HL-60 (cell line): ENCODE measurements at regions not wholly inside any gene's neighbourhood (a gene's known extent, or its start where the extent isn't known, plus 50 kb on each side); places are given as distances from the start of the nearest gene placed in this dataset.
"Not testable (repeated sequence)": the region's sequence is repeated elsewhere in the genome, so short reads cannot be mapped to it uniquely, and the experiment has no call there.

Experiments used
- DNase-seq, 2 experiments: peaks; one replicate each; pipeline ENCODE4 v3.0.0-alpha.2; 2010 to 2020; ENCODE audit warnings: low read depth in 1 of 2, low spot score in 1 of 2
- H3K27ac ChIP-seq: fragments of 250-450 bp; sonication (Bioruptor Pico); replicated peaks from 2 replicates; pipeline ENCODE4 v1.5.1; 2020; ENCODE audit warnings: mild to moderate bottlenecking, moderate library complexity
- H3K27me3 ChIP-seq: fragments of 250-450 bp; sonication (Bioruptor Pico); 2 replicates; pipeline ENCODE4 v1.5.1; 2021; ENCODE audit warnings: mild to moderate bottlenecking, moderate library complexity; ENCODE audit not compliant: insufficient read depth, poor library complexity, severe bottlenecking
- H3K4me3 ChIP-seq: replicated peaks from 2 replicates; pipeline ENCODE4 v1.5.1; 2011; ENCODE audit warnings: mild to moderate bottlenecking, control low read depth, low read length; ENCODE audit not compliant: insufficient read depth
- GABPA ChIP-seq: IDR thresholded peaks from 2 replicates; pipeline ENCODE4 v1.6.1; 2012; ENCODE audit warnings: low read depth
- POLR2AphosphoS5 ChIP-seq: IDR thresholded peaks from 2 replicates; pipeline ENCODE4 v1.6.1; 2012; ENCODE audit warnings: low read depth
- SPI1 ChIP-seq: IDR thresholded peaks from 2 replicates; pipeline ENCODE4 v1.6.1; 2012; ENCODE audit warnings: low read depth, mild to moderate bottlenecking, borderline replicate concordance
- TF ChIP-seq, protein P1 (sequence below): IDR thresholded peaks from one replicate; pipeline ENCODE4 v1.5.1; 2011; ENCODE audit warnings: low read length, control low read depth, inconsistent platforms; ENCODE audit not compliant: insufficient read depth
- TF ChIP-seq, protein P2 (sequence below): IDR thresholded peaks from 2 replicates; pipeline ENCODE4 v1.6.1; 2012; ENCODE audit warnings: low read depth; ENCODE audit not compliant: insufficient replicate concordance

GRCh38 chr15:47039225-47039624 lies 678.1 kb upstream of the SEMA6D start:
- DNase-seq: no peak
- TF ChIP-seq, protein P1, sequence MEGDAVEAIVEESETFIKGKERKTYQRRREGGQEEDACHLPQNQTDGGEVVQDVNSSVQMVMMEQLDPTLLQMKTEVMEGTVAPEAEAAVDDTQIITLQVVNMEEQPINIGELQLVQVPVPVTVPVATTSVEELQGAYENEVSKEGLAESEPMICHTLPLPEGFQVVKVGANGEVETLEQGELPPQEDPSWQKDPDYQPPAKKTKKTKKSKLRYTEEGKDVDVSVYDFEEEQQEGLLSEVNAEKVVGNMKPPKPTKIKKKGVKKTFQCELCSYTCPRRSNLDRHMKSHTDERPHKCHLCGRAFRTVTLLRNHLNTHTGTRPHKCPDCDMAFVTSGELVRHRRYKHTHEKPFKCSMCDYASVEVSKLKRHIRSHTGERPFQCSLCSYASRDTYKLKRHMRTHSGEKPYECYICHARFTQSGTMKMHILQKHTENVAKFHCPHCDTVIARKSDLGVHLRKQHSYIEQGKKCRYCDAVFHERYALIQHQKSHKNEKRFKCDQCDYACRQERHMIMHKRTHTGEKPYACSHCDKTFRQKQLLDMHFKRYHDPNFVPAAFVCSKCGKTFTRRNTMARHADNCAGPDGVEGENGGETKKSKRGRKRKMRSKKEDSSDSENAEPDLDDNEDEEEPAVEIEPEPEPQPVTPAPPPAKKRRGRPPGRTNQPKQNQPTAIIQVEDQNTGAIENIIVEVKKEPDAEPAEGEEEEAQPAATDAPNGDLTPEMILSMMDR: no peak
- TF ChIP-seq POLR2AphosphoS5 (no peak), SPI1 (no peak), GABPA (no peak)
- TF ChIP-seq, protein P2, sequence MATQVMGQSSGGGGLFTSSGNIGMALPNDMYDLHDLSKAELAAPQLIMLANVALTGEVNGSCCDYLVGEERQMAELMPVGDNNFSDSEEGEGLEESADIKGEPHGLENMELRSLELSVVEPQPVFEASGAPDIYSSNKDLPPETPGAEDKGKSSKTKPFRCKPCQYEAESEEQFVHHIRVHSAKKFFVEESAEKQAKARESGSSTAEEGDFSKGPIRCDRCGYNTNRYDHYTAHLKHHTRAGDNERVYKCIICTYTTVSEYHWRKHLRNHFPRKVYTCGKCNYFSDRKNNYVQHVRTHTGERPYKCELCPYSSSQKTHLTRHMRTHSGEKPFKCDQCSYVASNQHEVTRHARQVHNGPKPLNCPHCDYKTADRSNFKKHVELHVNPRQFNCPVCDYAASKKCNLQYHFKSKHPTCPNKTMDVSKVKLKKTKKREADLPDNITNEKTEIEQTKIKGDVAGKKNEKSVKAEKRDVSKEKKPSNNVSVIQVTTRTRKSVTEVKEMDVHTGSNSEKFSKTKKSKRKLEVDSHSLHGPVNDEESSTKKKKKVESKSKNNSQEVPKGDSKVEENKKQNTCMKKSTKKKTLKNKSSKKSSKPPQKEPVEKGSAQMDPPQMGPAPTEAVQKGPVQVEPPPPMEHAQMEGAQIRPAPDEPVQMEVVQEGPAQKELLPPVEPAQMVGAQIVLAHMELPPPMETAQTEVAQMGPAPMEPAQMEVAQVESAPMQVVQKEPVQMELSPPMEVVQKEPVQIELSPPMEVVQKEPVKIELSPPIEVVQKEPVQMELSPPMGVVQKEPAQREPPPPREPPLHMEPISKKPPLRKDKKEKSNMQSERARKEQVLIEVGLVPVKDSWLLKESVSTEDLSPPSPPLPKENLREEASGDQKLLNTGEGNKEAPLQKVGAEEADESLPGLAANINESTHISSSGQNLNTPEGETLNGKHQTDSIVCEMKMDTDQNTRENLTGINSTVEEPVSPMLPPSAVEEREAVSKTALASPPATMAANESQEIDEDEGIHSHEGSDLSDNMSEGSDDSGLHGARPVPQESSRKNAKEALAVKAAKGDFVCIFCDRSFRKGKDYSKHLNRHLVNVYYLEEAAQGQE: no peak
- H3K27me3 ChIP-seq: no peaks in the 10 kb centered on the region

GRCh38 chr15:47041301-47041700 lies 676.0 kb upstream of the SEMA6D start:
- H3K27ac ChIP-seq: no peak overlapping the region
- DNase-seq: no peak
- no peak for TF ChIP-seq SPI1
- no peak for TF ChIP-seq GABPA
- TF ChIP-seq, protein P2: no peak
- no peak for TF ChIP-seq POLR2AphosphoS5
- TF ChIP-seq, protein P1: no peak
- no peaks in the 10 kb centered on the region for H3K27me3 ChIP-seq
- H3K4me3 ChIP-seq: no peak overlapping the region

More at GRCh38 chr15:47039225-47039624, 678.1 kb upstream of the SEMA6D start:
- H3K27ac ChIP-seq: no peak overlapping the region
- H3K4me3 ChIP-seq: no peak overlapping the region

DNA sequence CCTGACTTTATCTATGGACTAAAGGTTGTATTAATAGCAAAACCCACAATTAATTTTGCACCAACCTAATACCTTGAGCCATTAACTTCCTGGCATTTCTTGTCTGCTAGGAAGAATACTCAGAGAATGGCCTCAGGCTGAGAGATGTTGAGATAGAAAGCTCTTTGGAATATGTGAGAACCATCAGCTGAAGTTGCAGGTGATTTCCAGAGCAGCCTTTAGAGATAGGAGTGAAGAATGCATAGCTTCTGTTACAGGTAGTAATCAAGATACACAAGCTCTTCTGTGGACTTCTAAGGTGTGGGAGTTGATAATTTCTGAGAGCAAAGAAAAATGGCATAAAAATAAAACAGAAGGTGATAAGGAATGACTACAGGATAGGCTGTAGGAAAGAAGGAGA lies 669.3 kb upstream of the SEMA6D start:
- not testable (repeated sequence) for DNase-seq, H3K27ac ChIP-seq, H3K4me3 ChIP-seq, H3K27me3 ChIP-seq

DNA sequence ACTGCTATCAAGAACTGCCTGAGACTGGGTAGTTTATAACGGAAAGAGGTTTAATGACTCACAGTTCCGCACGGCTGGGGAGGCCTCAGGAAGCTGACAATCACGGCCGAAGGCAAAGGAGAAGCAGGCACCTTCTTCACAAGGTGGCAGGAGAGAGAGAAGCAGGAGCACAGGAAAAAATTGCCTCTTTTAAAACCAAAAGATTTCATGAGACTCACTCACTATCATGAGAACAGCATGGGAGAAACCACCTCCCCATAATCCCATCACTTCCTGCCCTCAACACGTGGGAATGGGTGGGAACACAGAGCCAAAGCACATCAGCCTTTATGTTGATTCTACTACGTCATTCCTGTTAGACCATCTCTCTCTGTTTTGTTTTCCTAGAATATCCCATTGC lies 650.9 kb upstream of the SEMA6D start:
- Histone ChIP-seq H3K27ac (no peak overlapping the region), H3K27me3 (no peaks in the 10 kb centered on the region), H3K4me3 (no peak overlapping the region)
- TF ChIP-seq, protein P1: no peak
- TF ChIP-seq SPI1 (no peak), GABPA (no peak), POLR2AphosphoS5 (no peak)
- TF ChIP-seq, protein P2: no peak
- no peak for DNase-seq

- H3K4me3 ChIP-seq, H3K27ac ChIP-seq, H3K27me3 ChIP-seq, DNase-seq: not testable (repeated sequence)
These were observed 639.5 kb upstream of the SEMA6D start for GRCh38 chr15:47077846-47078245.
